AG09319 (cell line): ENCODE measurements at regions not wholly inside any gene's neighbourhood (a gene's known extent, or its start where the extent isn't known, plus 50 kb on each side); places are given as distances from the start of the nearest gene placed in this dataset.
"Not testable (repeated sequence)": the region's sequence is repeated elsewhere in the genome, so short reads cannot be mapped to it uniquely, and the experiment has no call there.

ENCODE experiments used
- DNase-seq: peaks from one replicate; pipeline ENCODE4 v3.0.0-alpha.2; 2010; ENCODE audit warnings: low read depth; ENCODE audit errors: extremely low read depth
- TF ChIP-seq, protein P1 (sequence below): IDR thresholded peaks from 2 replicates; pipeline ENCODE4 v1.5.1; 2011; ENCODE audit warnings: low read depth, mild to moderate bottlenecking, inconsistent platforms, low read length, moderate library complexity

GRCh38 chr5:101637599-101637998 lies 658.5 kb downstream of the SLCO4C1 start:
- TF ChIP-seq, protein P1, sequence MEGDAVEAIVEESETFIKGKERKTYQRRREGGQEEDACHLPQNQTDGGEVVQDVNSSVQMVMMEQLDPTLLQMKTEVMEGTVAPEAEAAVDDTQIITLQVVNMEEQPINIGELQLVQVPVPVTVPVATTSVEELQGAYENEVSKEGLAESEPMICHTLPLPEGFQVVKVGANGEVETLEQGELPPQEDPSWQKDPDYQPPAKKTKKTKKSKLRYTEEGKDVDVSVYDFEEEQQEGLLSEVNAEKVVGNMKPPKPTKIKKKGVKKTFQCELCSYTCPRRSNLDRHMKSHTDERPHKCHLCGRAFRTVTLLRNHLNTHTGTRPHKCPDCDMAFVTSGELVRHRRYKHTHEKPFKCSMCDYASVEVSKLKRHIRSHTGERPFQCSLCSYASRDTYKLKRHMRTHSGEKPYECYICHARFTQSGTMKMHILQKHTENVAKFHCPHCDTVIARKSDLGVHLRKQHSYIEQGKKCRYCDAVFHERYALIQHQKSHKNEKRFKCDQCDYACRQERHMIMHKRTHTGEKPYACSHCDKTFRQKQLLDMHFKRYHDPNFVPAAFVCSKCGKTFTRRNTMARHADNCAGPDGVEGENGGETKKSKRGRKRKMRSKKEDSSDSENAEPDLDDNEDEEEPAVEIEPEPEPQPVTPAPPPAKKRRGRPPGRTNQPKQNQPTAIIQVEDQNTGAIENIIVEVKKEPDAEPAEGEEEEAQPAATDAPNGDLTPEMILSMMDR = no peak
- no peak for DNase-seq

DNA sequence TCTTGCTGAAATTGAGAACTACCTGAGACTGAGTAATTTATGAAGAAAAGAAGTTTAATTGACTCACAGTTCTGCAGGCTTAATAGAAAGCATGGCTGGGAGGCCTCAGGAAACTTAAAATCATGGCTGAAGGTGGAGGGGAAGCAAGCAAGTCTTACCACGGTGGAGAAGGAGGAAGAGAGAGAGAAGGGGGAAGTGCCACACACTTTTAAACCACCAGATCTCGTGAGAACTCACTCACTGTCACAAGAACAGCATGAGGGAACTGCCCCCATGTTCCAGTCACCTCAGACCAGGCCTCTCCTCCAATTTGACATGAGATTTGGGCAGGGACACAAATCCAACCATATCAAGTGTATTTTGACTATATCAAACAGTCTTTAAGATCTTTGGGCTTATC lies 668.3 kb downstream of the SLCO4C1 start:
- not testable (repeated sequence) for DNase-seq

DNA sequence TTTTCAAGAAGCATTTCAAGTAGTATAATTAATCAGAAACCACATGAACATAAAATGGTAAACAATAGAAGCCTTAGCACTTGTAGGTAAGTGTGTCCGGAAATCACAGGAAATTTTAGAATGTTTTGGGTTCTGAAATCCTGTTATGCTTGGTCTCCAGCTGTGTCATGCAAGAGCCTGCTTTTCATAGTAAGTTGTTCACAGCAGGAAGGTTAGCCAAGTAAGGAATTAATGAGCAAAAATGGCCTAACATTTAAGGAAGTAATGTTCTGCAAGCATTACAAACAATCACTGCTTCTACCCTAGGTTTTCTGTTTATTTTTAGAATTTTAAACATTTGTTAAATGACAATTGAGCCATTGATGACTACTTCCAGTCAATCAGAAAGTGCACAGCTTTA lies 669.5 kb downstream of the SLCO4C1 start:
- no peak for DNase-seq
- TF ChIP-seq, protein P1 = no peak

DNA sequence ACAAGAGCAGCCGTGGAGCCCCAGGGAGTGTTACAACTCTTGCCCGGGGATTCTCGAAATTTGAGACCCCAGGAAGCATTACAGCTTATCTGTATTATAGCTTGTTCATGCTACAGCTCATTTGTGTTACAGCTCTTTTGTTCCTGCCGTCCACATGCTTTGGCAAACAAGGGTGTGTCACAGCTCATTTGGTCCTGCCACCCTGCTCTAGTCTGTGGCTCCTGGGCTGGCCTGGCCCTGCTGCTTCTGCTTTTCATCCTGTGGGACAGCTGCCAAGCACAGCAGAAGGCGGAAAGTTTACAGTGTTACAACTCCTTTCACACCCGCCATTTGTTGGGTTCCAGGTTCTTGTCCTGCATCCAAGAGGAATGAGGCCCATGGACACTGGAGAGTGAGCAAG lies 685.0 kb downstream of the SLCO4C1 start:
- TF ChIP-seq, protein P1 = no peak
- DNase-seq = no peak

- DNase-seq = no peak
- TF ChIP-seq, protein P1 = no peak
Observed at GRCh38 chr5:101608322-101608721, 687.8 kb downstream of the SLCO4C1 start.

GRCh38 chr5:101605700-101606099 lies 690.4 kb downstream of the SLCO4C1 start:
- TF ChIP-seq, protein P1 = no peak
- no peak for DNase-seq

DNA sequence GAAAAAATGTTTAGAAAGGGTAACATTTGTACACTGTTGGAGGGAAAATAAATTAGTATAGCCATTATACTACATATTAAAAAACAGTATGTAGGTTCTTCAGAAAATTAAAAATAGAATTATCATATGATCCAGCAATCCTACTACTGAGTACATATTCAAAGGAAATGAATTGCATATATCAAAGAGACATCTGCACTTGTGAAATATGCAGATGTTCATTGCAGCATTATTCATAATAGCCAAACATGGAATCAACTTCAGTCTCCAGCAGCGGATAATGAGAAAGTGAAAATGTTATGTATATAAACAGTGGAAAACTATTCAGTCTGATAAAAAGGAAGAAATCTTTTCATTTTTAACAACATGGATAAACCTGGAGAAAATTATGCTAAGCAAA lies 695.5 kb downstream of the SLCO4C1 start:
- DNase-seq = no peak
- TF ChIP-seq, protein P1 = no peak

DNA sequence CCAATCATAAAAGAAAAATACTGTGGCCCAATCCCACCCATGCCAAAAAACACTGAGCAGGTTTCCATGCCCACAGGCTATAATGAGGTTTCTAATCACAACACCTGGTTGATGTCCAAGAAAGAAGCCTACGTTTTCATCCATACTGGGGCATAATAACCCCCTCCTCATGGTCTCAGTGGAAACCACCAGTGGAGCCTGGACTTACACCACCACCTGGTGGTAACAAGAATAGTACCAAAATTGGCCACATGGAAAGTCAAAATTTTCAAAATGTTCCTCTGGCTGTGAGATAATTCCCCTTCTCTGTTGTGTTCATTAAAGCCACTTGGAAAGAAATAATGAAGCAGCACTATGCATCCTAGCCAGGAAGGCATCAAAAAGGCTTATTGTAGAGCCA lies 687.3 kb upstream of the ST8SIA4 start:
- DNase-seq = no peak
- TF ChIP-seq, protein P1 = peak; percentile 26
